Hippocampal formation (tissue), 2 donors: ENCODE measurements at regions not wholly inside any gene's neighbourhood (a gene's known extent, or its start where the extent isn't known, plus 50 kb on each side); places are given as distances from the start of the nearest gene placed in this dataset.

ENCODE experiments used
- DNase-seq, 2 donors: peaks; one replicate each; lab custom pipeline; 2025; lab: John Stamatoyannopoulos, UW

GRCh38 chr2:15883684-15884083 is 56.7 kb upstream of the MYCN start:
- DNase-seq: no peak

- no peak for DNase-seq
Observed at GRCh38 chr2:15884790-15885189, 55.6 kb upstream of the MYCN start.

GRCh38 chr2:15886231-15886630 is 54.1 kb upstream of the MYCN start:
- no peak for DNase-seq

GRCh38 chr2:15889442-15890123 is 50.8 kb upstream of the MYCN start:
- no peak for DNase-seq

GRCh38 chr2:15890124-15890754 is 50.1 kb upstream of the MYCN start:
- DNase-seq: no peak
